AG10803 (cell line): ENCODE measurements at regions not wholly inside any gene's neighbourhood (a gene's known extent, or its start where the extent isn't known, plus 50 kb on each side); places are given as distances from the start of the nearest gene placed in this dataset.
"Not testable (repeated sequence)": the region's sequence is repeated elsewhere in the genome, so short reads cannot be mapped to it uniquely, and the experiment has no call there.

Experiments
- DNase-seq: peaks from one replicate; pipeline ENCODE4 v3.0.0; 2010; ENCODE audit warnings: low read depth
- H3K4me3 ChIP-seq: 2 replicates; pipeline ENCODE4 v1.5.1; 2011; ENCODE audit warnings: mild to moderate bottlenecking, low read length, control low read depth
- CTCF ChIP-seq: conservative IDR thresholded peaks from 2 replicates; pipeline ENCODE4 v1.5.1; 2011; ENCODE audit warnings: mild to moderate bottlenecking, low read length, control low read depth, inconsistent platforms

GRCh38 chr18:9017167-9017904 lies 85.2 kb upstream of the NDUFV2 start:
- H3K4me3 ChIP-seq: peak overlapping the region; percentile 46
- no peak; the same call in 1 of the 2 replicates for TF ChIP-seq CTCF
- DNase-seq: peak; percentile 89

- peak; percentile 69 for DNase-seq
- no peak for TF ChIP-seq CTCF
- peak overlapping the region; percentile 46 for H3K4me3 ChIP-seq
Observed at GRCh38 chr18:9017905-9018227, 84.6 kb upstream of the NDUFV2 start.

GRCh38 chr18:9019135-9019534 lies 83.4 kb upstream of the NDUFV2 start:
- no peak for DNase-seq
- no peak for TF ChIP-seq CTCF
- H3K4me3 ChIP-seq: no peak overlapping the region

GRCh38 chr18:9020221-9020620 lies 82.3 kb upstream of the NDUFV2 start:
- no peak for TF ChIP-seq CTCF
- no peak overlapping the region for H3K4me3 ChIP-seq
- no peak for DNase-seq

GRCh38 chr18:9021458-9021857 lies 81.0 kb upstream of the NDUFV2 start:
- no peak for TF ChIP-seq CTCF
- H3K4me3 ChIP-seq: no peak overlapping the region
- DNase-seq: no peak

GRCh38 chr18:9022397-9023155 lies 79.9 kb upstream of the NDUFV2 start:
- no peak overlapping the region for H3K4me3 ChIP-seq
- no peak for TF ChIP-seq CTCF
- DNase-seq: no peak

GRCh38 chr18:9024031-9024646 lies 78.4 kb upstream of the NDUFV2 start:
- not testable (repeated sequence) for DNase-seq, H3K4me3 ChIP-seq
